ENCODE measurements at regions not wholly inside any gene's neighbourhood (a gene's known extent, or its start where the extent isn't known, plus 50 kb on each side); places are given as distances from the start of the nearest gene placed in this dataset.

DNA sequence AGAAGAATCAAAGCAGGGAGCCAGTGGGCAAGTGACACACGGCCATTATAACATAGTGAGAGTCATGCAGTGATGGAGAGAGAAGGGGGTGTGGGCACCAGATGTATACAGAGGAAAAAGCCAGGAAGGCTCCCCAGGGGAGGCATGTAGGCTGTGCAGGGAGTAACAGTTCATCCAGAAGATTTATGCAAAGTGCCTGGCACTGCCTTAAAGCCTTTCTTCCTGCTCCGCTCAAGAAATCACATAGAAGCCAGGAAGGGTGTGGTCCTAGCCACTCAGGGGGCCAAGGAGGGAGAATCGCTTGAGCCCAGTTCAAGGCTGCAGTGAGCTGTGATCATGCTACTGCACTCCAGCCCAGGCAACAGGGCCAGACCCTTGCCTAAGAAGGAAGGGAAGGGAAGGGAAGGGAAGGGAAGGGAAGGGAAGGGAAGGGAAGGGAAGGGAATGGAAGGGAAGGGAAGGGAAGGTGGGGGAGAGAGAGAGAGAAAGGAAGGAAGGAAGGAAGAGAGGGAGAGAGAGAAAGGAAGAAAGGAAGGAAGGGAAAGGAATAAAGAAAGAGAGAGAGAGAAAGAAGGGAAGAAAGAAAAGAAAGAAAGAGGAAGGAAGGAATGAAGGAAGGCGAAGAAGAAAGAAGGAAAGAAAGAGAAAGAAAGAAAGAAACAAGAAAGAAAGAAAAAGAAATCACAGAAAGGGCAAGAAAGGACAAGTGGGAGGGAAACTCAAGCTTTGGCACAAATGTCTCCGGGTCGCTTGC is 89.8 kb downstream of the LHX2 start:
- TF ChIP-seq, protein P1, sequence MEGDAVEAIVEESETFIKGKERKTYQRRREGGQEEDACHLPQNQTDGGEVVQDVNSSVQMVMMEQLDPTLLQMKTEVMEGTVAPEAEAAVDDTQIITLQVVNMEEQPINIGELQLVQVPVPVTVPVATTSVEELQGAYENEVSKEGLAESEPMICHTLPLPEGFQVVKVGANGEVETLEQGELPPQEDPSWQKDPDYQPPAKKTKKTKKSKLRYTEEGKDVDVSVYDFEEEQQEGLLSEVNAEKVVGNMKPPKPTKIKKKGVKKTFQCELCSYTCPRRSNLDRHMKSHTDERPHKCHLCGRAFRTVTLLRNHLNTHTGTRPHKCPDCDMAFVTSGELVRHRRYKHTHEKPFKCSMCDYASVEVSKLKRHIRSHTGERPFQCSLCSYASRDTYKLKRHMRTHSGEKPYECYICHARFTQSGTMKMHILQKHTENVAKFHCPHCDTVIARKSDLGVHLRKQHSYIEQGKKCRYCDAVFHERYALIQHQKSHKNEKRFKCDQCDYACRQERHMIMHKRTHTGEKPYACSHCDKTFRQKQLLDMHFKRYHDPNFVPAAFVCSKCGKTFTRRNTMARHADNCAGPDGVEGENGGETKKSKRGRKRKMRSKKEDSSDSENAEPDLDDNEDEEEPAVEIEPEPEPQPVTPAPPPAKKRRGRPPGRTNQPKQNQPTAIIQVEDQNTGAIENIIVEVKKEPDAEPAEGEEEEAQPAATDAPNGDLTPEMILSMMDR (IDR thresholded peaks at IDR 0.05; ENCODE audit: poor library complexity) = no peak
- TF ChIP-seq EZH2 (IDR thresholded peaks at IDR 0.05; ENCODE audit: borderline replicate concordance) = no peak
- no peak for TF ChIP-seq EZH2phosphoT487 (IDR thresholded peaks at IDR 0.05; ENCODE audit: low read depth, severe bottlenecking, unreplicated experiment)
